ENCODE measurements at regions not wholly inside any gene's neighbourhood (a gene's known extent, or its start where the extent isn't known, plus 50 kb on each side); places are given as distances from the start of the nearest gene placed in this dataset.
A peak's percentile ranks its signal among the peaks of the same experiment; 100 is the strongest.

DNA sequence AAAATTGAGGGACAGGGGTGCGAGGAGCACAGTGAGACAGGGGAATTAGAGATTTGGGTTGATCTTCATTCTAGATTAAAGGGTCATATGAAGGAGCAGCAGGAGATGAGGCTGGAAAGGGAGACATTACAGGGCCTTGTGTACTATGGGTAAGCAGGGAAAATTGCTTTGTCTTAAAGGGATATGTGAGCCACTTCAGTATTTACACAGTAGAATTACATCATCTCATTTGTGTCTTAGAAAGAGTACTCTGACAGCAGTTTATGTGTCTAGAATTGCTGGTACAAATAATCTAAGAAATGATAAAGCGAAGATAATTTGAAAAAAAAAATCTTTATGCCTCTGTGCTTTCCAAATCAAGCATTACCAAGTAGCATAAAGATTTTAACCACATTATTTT lies 287.0 kb upstream of the ARRDC3 start:
- no peaks in the 10 kb centered on the region for H3K9me3 Mint-ChIP-seq (ENCODE audit: low read depth, unreplicated experiment)
- DNase-seq = no peak
- H3K4me1 Mint-ChIP-seq (ENCODE audit: low read depth, unreplicated experiment) = no peaks in the 10 kb centered on the region
- CTCF ChIA-PET = no interaction called here
- intact Hi-C loops (cut with micrococcal nuclease; ENCODE audit: unreplicated experiment) = no loop called here
- H3K27me3 Mint-ChIP-seq (ENCODE audit: unreplicated experiment) = no peaks in the 10 kb centered on the region
- no TSS peak for BruUV-seq (replicated peaks)
- no peaks in the 10 kb centered on the region for H3K36me3 Mint-ChIP-seq (ENCODE audit: insufficient read depth, unreplicated experiment)
- TF ChIP-seq, protein P1, sequence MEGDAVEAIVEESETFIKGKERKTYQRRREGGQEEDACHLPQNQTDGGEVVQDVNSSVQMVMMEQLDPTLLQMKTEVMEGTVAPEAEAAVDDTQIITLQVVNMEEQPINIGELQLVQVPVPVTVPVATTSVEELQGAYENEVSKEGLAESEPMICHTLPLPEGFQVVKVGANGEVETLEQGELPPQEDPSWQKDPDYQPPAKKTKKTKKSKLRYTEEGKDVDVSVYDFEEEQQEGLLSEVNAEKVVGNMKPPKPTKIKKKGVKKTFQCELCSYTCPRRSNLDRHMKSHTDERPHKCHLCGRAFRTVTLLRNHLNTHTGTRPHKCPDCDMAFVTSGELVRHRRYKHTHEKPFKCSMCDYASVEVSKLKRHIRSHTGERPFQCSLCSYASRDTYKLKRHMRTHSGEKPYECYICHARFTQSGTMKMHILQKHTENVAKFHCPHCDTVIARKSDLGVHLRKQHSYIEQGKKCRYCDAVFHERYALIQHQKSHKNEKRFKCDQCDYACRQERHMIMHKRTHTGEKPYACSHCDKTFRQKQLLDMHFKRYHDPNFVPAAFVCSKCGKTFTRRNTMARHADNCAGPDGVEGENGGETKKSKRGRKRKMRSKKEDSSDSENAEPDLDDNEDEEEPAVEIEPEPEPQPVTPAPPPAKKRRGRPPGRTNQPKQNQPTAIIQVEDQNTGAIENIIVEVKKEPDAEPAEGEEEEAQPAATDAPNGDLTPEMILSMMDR (IDR thresholded peaks at IDR 0.05; ENCODE audit: unreplicated experiment) = no peak
- H3K4me3 Mint-ChIP-seq (ENCODE audit: low read depth, unreplicated experiment) = no peak overlapping the region
- no peak overlapping the region for H3K27ac Mint-ChIP-seq (ENCODE audit: unreplicated experiment)

DNA sequence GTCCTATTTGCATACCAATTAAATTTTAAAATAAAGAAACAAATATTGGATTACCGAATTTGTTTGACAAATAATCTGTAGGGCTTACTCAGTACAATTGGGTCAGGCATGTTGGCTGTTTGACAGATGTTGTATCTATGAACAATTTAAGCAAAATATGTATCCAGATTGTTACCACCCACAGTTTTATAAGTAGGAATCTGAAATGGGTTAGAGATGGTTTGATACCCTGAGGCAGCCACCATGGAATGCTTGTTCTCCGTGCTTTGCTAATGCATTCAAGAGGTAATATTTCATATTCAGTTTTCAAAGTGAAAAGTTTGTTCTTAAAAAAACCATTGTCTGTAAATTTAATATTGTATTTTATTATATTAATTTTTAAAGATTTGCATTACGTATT lies 285.1 kb upstream of the ARRDC3 start:
- H3K4me3 Mint-ChIP-seq (ENCODE audit: low read depth, unreplicated experiment) = no peak overlapping the region
- TF ChIP-seq, protein P1 (IDR thresholded peaks at IDR 0.05; ENCODE audit: unreplicated experiment) = no peak
- H3K27me3 Mint-ChIP-seq (ENCODE audit: unreplicated experiment) = no peaks in the 10 kb centered on the region
- CTCF ChIA-PET = no interaction called here
- H3K36me3 Mint-ChIP-seq (ENCODE audit: insufficient read depth, unreplicated experiment) = no peaks in the 10 kb centered on the region
- no peak overlapping the region for H3K27ac Mint-ChIP-seq (ENCODE audit: unreplicated experiment)
- BruUV-seq (replicated peaks) = no TSS peak
- no peaks in the 10 kb centered on the region for H3K9me3 Mint-ChIP-seq (ENCODE audit: low read depth, unreplicated experiment)
- intact Hi-C loops (cut with micrococcal nuclease; ENCODE audit: unreplicated experiment) = no loop called here
- no peaks in the 10 kb centered on the region for H3K4me1 Mint-ChIP-seq (ENCODE audit: low read depth, unreplicated experiment)
- DNase-seq = no peak

DNA sequence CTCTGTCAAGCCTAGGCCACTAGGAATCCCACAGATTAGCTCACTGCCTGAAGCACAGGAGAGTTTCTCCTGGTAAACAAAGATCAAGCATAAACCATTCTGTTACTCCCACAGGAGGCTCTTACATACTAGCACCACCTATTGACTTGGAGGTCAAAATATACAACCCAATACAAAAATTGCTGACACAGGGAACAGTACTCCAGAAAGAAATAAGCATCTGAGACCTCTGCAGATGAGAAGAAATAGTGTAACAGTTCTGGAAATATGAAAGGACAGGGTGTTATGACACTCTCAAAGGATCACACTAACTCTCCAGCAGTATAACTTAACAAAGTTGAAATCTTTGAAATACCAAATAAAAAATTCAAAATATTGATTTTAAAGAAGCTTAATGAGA lies 269.6 kb upstream of the ARRDC3 start:
- DNase-seq = no peak
- intact Hi-C loops (cut with micrococcal nuclease; ENCODE audit: unreplicated experiment) = no loop called here
- no TSS peak for BruUV-seq (replicated peaks)
- H3K4me3 Mint-ChIP-seq (ENCODE audit: low read depth, unreplicated experiment) = no peak overlapping the region
- no peaks in the 10 kb centered on the region for H3K27me3 Mint-ChIP-seq (ENCODE audit: unreplicated experiment)
- H3K9me3 Mint-ChIP-seq (ENCODE audit: low read depth, unreplicated experiment) = peaks cover 2% of the 10 kb centered on the region
- no peak overlapping the region for H3K27ac Mint-ChIP-seq (ENCODE audit: unreplicated experiment)
- TF ChIP-seq, protein P1 (IDR thresholded peaks at IDR 0.05; ENCODE audit: unreplicated experiment) = no peak
- H3K4me1 Mint-ChIP-seq (ENCODE audit: low read depth, unreplicated experiment) = no peaks in the 10 kb centered on the region
- no peaks in the 10 kb centered on the region for H3K36me3 Mint-ChIP-seq (ENCODE audit: insufficient read depth, unreplicated experiment)
- CTCF ChIA-PET = interaction anchor here (1.1 kb wide), 1 partner anchor 13 kb away, joined by 3 read pairs; no protein-coding TSS in a partner anchor

GRCh38 chr5:91651704-91652103 lies 268.6 kb upstream of the ARRDC3 start:
- peak; percentile 23 for DNase-seq
- H3K9me3 Mint-ChIP-seq (ENCODE audit: low read depth, unreplicated experiment) = no peaks in the 10 kb centered on the region
- H3K4me1 Mint-ChIP-seq (ENCODE audit: low read depth, unreplicated experiment) = no peaks in the 10 kb centered on the region
- no peak overlapping the region for H3K4me3 Mint-ChIP-seq (ENCODE audit: low read depth, unreplicated experiment)
- no peak overlapping the region for H3K27ac Mint-ChIP-seq (ENCODE audit: unreplicated experiment)
- CTCF ChIA-PET = interaction anchor here (1.0 kb wide), 1 partner anchor 10 kb away, joined by 5 read pairs; no protein-coding TSS in a partner anchor
- no peaks in the 10 kb centered on the region for H3K27me3 Mint-ChIP-seq (ENCODE audit: unreplicated experiment)
- intact Hi-C loops (cut with micrococcal nuclease; ENCODE audit: unreplicated experiment) = no loop called here
- TF ChIP-seq, protein P1 (IDR thresholded peaks at IDR 0.05; ENCODE audit: unreplicated experiment) = no peak
- BruUV-seq (replicated peaks) = no TSS peak
- no peaks in the 10 kb centered on the region for H3K36me3 Mint-ChIP-seq (ENCODE audit: insufficient read depth, unreplicated experiment)
